Neural cell (in vitro differentiated cells): ENCODE measurements at regions not wholly inside any gene's neighbourhood (a gene's known extent, or its start where the extent isn't known, plus 50 kb on each side); places are given as distances from the start of the nearest gene placed in this dataset.

Source experiments
- EP300 ChIP-seq: fragments of 450-650 bp; conservative IDR thresholded peaks from 2 replicates; pipeline ENCODE4 v1.6.1; 2014; ENCODE audit warnings: antibody characterized with exemption, mild to moderate bottlenecking, moderate library complexity; ENCODE audit not compliant: poor library complexity, severe bottlenecking
- EZH2 ChIP-seq: fragments of 200-600, 300-800 bp; shearing (Covaris generic), sonication (generic); IDR thresholded peaks from 2 replicates; pipeline ENCODE4 v1.6.1; 2014; ENCODE audit warnings: antibody characterized with exemption, low read length, borderline replicate concordance, mild to moderate bottlenecking; ENCODE audit not compliant: insufficient read depth, poor library complexity, severe bottlenecking
- POLR2AphosphoS5 ChIP-seq: IDR thresholded peaks from 2 replicates; pipeline ENCODE4 v1.6.1; 2012
- RAD21 ChIP-seq: fragments of 450-650 bp; conservative IDR thresholded peaks from 2 replicates; pipeline ENCODE4 v1.6.1; 2014; ENCODE audit warnings: antibody characterized with exemption, mild to moderate bottlenecking, moderate library complexity
- SMC3 ChIP-seq: fragments of 450-650 bp; conservative IDR thresholded peaks from 2 replicates; pipeline ENCODE4 v1.6.1; 2014; ENCODE audit warnings: antibody characterized with exemption, mild to moderate bottlenecking, moderate library complexity; ENCODE audit not compliant: poor library complexity
- TAF1 ChIP-seq: IDR thresholded peaks from 2 replicates; pipeline ENCODE4 v1.6.1; 2012; ENCODE audit warnings: low read depth
- TF ChIP-seq, protein P1 (sequence below): fragments of 450-650 bp; IDR thresholded peaks from 2 replicates; pipeline ENCODE4 v1.5.1; 2014; ENCODE audit warnings: antibody characterized with exemption, mild to moderate bottlenecking, moderate library complexity; ENCODE audit not compliant: poor library complexity, severe bottlenecking
- TF ChIP-seq, protein P2 (sequence below): IDR thresholded peaks from 2 replicates; pipeline ENCODE4 v1.6.1; 2012; ENCODE audit warnings: borderline replicate concordance

DNA sequence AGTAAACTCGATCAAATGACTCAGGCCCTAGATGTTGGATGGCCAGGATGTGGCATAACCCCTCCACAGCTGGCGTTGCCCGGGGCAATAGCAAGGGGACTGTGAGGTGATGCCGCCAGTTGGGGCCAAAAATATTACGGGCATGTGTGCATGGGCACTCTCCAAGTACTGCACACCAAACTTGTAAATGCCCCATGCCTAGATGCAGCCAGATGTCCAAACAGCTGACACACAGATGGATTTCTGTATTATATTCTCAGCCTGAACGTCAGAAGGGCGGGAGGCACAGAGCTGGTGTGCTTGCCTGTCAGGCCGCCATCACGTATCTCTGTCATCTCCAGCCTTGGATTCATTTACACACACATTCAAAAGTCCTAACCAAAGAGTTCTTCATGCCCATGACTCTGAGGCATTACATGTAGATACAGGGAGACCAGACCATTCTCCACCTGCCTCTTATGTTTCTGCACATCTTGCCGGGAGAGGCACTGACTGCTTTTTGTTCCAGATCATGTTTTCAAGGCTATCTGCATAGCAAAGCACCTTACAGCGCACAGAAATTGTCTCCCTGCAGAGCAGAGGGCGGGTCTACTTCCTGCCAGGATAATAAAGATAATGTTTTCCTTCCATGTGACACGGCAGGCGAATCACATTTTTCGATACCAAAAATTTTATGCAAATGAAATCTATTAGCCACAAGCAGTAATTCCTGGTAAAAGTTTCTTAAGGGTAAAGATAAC, 200.9 kb upstream of the ADAMTS16 start:
- TF ChIP-seq, protein P1, sequence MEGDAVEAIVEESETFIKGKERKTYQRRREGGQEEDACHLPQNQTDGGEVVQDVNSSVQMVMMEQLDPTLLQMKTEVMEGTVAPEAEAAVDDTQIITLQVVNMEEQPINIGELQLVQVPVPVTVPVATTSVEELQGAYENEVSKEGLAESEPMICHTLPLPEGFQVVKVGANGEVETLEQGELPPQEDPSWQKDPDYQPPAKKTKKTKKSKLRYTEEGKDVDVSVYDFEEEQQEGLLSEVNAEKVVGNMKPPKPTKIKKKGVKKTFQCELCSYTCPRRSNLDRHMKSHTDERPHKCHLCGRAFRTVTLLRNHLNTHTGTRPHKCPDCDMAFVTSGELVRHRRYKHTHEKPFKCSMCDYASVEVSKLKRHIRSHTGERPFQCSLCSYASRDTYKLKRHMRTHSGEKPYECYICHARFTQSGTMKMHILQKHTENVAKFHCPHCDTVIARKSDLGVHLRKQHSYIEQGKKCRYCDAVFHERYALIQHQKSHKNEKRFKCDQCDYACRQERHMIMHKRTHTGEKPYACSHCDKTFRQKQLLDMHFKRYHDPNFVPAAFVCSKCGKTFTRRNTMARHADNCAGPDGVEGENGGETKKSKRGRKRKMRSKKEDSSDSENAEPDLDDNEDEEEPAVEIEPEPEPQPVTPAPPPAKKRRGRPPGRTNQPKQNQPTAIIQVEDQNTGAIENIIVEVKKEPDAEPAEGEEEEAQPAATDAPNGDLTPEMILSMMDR, result no peak
- TF ChIP-seq TAF1, result no peak
- no peak for TF ChIP-seq POLR2AphosphoS5
- TF ChIP-seq, protein P2, sequence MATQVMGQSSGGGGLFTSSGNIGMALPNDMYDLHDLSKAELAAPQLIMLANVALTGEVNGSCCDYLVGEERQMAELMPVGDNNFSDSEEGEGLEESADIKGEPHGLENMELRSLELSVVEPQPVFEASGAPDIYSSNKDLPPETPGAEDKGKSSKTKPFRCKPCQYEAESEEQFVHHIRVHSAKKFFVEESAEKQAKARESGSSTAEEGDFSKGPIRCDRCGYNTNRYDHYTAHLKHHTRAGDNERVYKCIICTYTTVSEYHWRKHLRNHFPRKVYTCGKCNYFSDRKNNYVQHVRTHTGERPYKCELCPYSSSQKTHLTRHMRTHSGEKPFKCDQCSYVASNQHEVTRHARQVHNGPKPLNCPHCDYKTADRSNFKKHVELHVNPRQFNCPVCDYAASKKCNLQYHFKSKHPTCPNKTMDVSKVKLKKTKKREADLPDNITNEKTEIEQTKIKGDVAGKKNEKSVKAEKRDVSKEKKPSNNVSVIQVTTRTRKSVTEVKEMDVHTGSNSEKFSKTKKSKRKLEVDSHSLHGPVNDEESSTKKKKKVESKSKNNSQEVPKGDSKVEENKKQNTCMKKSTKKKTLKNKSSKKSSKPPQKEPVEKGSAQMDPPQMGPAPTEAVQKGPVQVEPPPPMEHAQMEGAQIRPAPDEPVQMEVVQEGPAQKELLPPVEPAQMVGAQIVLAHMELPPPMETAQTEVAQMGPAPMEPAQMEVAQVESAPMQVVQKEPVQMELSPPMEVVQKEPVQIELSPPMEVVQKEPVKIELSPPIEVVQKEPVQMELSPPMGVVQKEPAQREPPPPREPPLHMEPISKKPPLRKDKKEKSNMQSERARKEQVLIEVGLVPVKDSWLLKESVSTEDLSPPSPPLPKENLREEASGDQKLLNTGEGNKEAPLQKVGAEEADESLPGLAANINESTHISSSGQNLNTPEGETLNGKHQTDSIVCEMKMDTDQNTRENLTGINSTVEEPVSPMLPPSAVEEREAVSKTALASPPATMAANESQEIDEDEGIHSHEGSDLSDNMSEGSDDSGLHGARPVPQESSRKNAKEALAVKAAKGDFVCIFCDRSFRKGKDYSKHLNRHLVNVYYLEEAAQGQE, result no peak
- no peak for TF ChIP-seq EP300
- no peak for TF ChIP-seq RAD21
- no peak for TF ChIP-seq EZH2
- TF ChIP-seq SMC3, result no peak
